ENCODE measurements at regions not wholly inside any gene's neighbourhood (a gene's known extent, or its start where the extent isn't known, plus 50 kb on each side); places are given as distances from the start of the nearest gene placed in this dataset.
A peak's percentile ranks its signal among the peaks of the same experiment; 100 is the strongest.

- Histone ChIP-seq H3K27me3 (ENCODE audit: low read depth, low read length) (no peaks in the 10 kb centered on the region), H3K36me3 (replicated peaks; ENCODE audit: low read depth, low read length) (no peaks in the 10 kb centered on the region), H3K79me2 (ENCODE audit: low read length) (no peaks in the 10 kb centered on the region), H3K4me3 (ENCODE audit: low read length) (no peak overlapping the region), H3K4me1 (ENCODE audit: low read length) (peaks cover 14% of the 10 kb centered on the region), H3K27ac (ENCODE audit: low read length) (no peak overlapping the region), H3K4me2 (ENCODE audit: low read length) (no peak overlapping the region), H2AFZ (ENCODE audit: low read depth, low read length) (no peak overlapping the region), H4K20me1 (ENCODE audit: insufficient read depth, low read length) (no peaks in the 10 kb centered on the region), H3K9me3 (ENCODE audit: insufficient read depth, low read length) (no peaks in the 10 kb centered on the region), H3K9ac (ENCODE audit: low read length) (no peak overlapping the region)
- TF ChIP-seq EZH2phosphoT487 (IDR thresholded peaks at IDR 0.05; ENCODE audit: low read depth) = no peak
- TF ChIP-seq, protein P1, sequence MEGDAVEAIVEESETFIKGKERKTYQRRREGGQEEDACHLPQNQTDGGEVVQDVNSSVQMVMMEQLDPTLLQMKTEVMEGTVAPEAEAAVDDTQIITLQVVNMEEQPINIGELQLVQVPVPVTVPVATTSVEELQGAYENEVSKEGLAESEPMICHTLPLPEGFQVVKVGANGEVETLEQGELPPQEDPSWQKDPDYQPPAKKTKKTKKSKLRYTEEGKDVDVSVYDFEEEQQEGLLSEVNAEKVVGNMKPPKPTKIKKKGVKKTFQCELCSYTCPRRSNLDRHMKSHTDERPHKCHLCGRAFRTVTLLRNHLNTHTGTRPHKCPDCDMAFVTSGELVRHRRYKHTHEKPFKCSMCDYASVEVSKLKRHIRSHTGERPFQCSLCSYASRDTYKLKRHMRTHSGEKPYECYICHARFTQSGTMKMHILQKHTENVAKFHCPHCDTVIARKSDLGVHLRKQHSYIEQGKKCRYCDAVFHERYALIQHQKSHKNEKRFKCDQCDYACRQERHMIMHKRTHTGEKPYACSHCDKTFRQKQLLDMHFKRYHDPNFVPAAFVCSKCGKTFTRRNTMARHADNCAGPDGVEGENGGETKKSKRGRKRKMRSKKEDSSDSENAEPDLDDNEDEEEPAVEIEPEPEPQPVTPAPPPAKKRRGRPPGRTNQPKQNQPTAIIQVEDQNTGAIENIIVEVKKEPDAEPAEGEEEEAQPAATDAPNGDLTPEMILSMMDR (IDR thresholded peaks at IDR 0.05; ENCODE audit: low read depth, low read length) = no peak
Measured at GRCh38 chr12:103178366-103179080, 221.0 kb downstream of the ASCL1 start.

DNA sequence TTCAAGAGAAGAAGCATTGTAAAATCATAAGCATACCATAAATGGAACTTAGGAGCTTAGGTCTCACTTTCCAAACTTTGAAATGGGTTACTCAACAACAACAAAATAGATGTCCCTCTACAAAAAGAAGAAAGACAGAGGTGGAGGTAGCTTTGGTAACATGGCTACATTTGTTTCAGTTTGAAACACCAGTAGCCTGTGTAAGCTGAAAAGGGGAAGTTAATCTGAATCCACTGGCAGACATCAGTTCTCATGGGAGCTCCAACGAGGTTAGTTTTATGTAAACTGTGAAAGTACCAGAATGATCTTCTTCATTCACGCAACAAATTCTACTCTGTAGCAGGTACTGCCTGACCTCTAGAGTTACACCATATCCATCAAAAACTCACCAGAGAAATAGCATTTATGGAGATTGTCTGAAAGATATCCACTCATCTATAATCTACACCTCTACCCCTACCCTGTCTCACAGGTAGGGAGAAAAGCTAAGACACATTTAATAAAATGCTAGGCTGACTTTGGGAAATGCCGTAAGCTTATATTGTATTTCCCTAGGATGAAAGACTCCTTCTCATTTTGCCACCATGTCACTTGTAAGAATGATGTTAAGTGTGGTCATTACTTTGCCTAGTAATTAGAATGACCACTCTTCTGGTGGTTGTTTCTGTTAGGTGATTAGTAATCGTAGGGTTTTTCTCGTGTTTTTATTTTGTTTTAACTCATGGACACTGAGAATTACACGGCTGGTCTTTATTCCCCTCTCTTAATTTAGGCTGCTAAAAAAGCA lies 224.1 kb downstream of the ASCL1 start:
- H3K9ac ChIP-seq (ENCODE audit: low read length) = peak overlapping the region; percentile 32
- peak overlapping the region; percentile 53 for H3K4me2 ChIP-seq (ENCODE audit: low read length)
- no peaks in the 10 kb centered on the region for H3K27me3 ChIP-seq (ENCODE audit: low read depth, low read length)
- no peaks in the 10 kb centered on the region for H3K79me2 ChIP-seq (ENCODE audit: low read length)
- no peaks in the 10 kb centered on the region for H3K36me3 ChIP-seq (replicated peaks; ENCODE audit: low read depth, low read length)
- H3K27ac ChIP-seq (ENCODE audit: low read length) = peak overlapping the region; percentile 57
- H3K4me1 ChIP-seq (ENCODE audit: low read length) = peaks cover 18% of the 10 kb centered on the region
- no peak overlapping the region for H2AFZ ChIP-seq (ENCODE audit: low read depth, low read length)
- TF ChIP-seq, protein P1 (IDR thresholded peaks at IDR 0.05; ENCODE audit: low read depth, low read length) = peak; percentile 43
- TF ChIP-seq EZH2phosphoT487 (IDR thresholded peaks at IDR 0.05; ENCODE audit: low read depth) = no peak
- no peaks in the 10 kb centered on the region for H4K20me1 ChIP-seq (ENCODE audit: insufficient read depth, low read length)
- peaks cover 14% of the 10 kb centered on the region for H3K9me3 ChIP-seq (ENCODE audit: insufficient read depth, low read length)
- H3K4me3 ChIP-seq (ENCODE audit: low read length) = no peak overlapping the region

GRCh38 chr12:103182299-103182698 lies 224.8 kb downstream of the ASCL1 start:
- Histone ChIP-seq H3K9me3 (ENCODE audit: insufficient read depth, low read length) (peaks cover 14% of the 10 kb centered on the region), H3K27ac (ENCODE audit: low read length) (no peak overlapping the region), H2AFZ (ENCODE audit: low read depth, low read length) (no peak overlapping the region), H3K4me2 (ENCODE audit: low read length) (peak overlapping the region; percentile 53; the same call in 1 of the 2 replicates), H3K36me3 (replicated peaks; ENCODE audit: low read depth, low read length) (no peaks in the 10 kb centered on the region), H3K27me3 (ENCODE audit: low read depth, low read length) (no peaks in the 10 kb centered on the region), H4K20me1 (ENCODE audit: insufficient read depth, low read length) (no peaks in the 10 kb centered on the region), H3K9ac (ENCODE audit: low read length) (no peak overlapping the region), H3K79me2 (ENCODE audit: low read length) (no peaks in the 10 kb centered on the region), H3K4me1 (ENCODE audit: low read length) (peaks cover 18% of the 10 kb centered on the region), H3K4me3 (ENCODE audit: low read length) (no peak overlapping the region)
- TF ChIP-seq, protein P1 (IDR thresholded peaks at IDR 0.05; ENCODE audit: low read depth, low read length) = no peak
- no peak for TF ChIP-seq EZH2phosphoT487 (IDR thresholded peaks at IDR 0.05; ENCODE audit: low read depth)

DNA sequence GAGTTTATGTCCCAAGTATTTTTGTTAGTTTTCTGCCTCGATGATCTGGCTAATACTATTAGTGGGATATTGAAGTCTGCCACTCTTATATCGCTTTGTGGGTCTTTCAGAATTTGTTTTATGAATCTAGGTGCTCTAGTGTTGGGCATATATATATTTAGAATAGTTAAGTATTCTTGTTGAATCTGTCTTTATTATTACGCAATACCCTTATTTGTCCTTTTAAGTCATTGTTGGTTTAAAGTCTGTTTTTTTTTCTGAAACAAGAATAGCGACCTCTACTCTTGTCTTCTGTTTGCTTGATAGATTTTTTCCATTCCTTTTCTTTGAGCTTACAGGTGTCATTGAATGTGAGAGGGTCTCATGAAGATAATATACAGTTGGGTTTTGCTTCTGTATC lies 239.0 kb downstream of the ASCL1 start:
- no peak for TF ChIP-seq EZH2phosphoT487 (IDR thresholded peaks at IDR 0.05; ENCODE audit: low read depth)
- TF ChIP-seq, protein P1 (IDR thresholded peaks at IDR 0.05; ENCODE audit: low read depth, low read length) = no peak
- Histone ChIP-seq H3K4me3 (ENCODE audit: low read length) (no peak overlapping the region), H4K20me1 (ENCODE audit: insufficient read depth, low read length) (no peaks in the 10 kb centered on the region)

More for the DNA sequence above, 239.0 kb downstream of the ASCL1 start:
- Histone ChIP-seq H3K79me2 (ENCODE audit: low read length) (no peaks in the 10 kb centered on the region), H3K4me1 (ENCODE audit: low read length) (no peaks in the 10 kb centered on the region), H3K36me3 (replicated peaks; ENCODE audit: low read depth, low read length) (no peaks in the 10 kb centered on the region), H3K4me2 (ENCODE audit: low read length) (no peak overlapping the region), H3K9me3 (ENCODE audit: insufficient read depth, low read length) (no peaks in the 10 kb centered on the region), H3K27me3 (ENCODE audit: low read depth, low read length) (no peaks in the 10 kb centered on the region), H2AFZ (ENCODE audit: low read depth, low read length) (no peak overlapping the region), H3K9ac (ENCODE audit: low read length) (no peak overlapping the region), H3K27ac (ENCODE audit: low read length) (no peak overlapping the region)

Data from OCI-LY3 (cell line).